K562 (cell line): ENCODE measurements at regions not wholly inside any gene's neighbourhood (a gene's known extent, or its start where the extent isn't known, plus 50 kb on each side); places are given as distances from the start of the nearest gene placed in this dataset.
A peak's percentile ranks its signal among the peaks of the same experiment; 100 is the strongest.

Experiments
- ARID4B ChIP-seq: sonication (generic); formaldehyde crosslinking; IDR thresholded peaks from 2 replicates; pipeline ENCODE4 v1.8.0; 2022; ENCODE audit warnings: mild to moderate bottlenecking, missing genetic modification reagents
- ATF1 ChIP-seq, 2 experiments: fragments of 450-650 bp in 1 of 2; IDR thresholded peaks; 2 replicates each; pipeline ENCODE4 v1.6.1; 2016; ENCODE audit warnings: missing compliant biosample characterization in 1 of 2, missing genetic modification characterization in 1 of 2
- CHD1 ChIP-seq: fragments of 200-600 bp; sonication (generic); IDR thresholded peaks from one replicate; pipeline ENCODE4 v1.6.1; 2012; ENCODE audit warnings: mild to moderate bottlenecking, moderate library complexity, low read length, inconsistent platforms
- ESRRB ChIP-seq: fragments of 250-450 bp; sonication (Bioruptor Pico); IDR thresholded peaks from 2 replicates; pipeline ENCODE4 v1.5.0; 2020; ENCODE audit warnings: mild to moderate bottlenecking, moderate library complexity, borderline replicate concordance
- FUS ChIP-seq: fragments of 200-400 bp; formaldehyde crosslinking; optimal IDR thresholded peaks from 2 replicates; pipeline ENCODE3; 2017; ENCODE audit warnings: low read depth, low read length
- HMG20B ChIP-seq: fragments of 250-450 bp; sonication (Bioruptor Pico); IDR thresholded peaks from 2 replicates; pipeline ENCODE4 v1.5.0; 2021; ENCODE audit warnings: mild to moderate bottlenecking
- HOMEZ ChIP-seq: fragments of 250-450 bp; sonication (Bioruptor Pico); IDR thresholded peaks from 2 replicates; pipeline ENCODE4 v1.4.0; 2020; ENCODE audit warnings: mild to moderate bottlenecking, moderate library complexity
- JUN ChIP-seq, 2 experiments: sonication (generic) in 1 of 2; formaldehyde crosslinking in 1 of 2; IDR thresholded peaks; 2 replicates each; pipeline versions ENCODE4 v1.6.1 to v1.8.0; 2012 to 2022; ENCODE audit warnings: borderline replicate concordance in 2 of 2, mild to moderate bottlenecking in 2 of 2, improper control_type of control experiment in 1 of 2, low read depth in 1 of 2, low read length in 1 of 2, missing genetic modification reagents in 1 of 2
- NCOA6 ChIP-seq: fragments of 450-650 bp; IDR thresholded peaks from 2 replicates; pipeline ENCODE4 v1.6.1; 2017; ENCODE audit warnings: mild to moderate bottlenecking
- NFE2 ChIP-seq: IDR thresholded peaks from 2 replicates; pipeline ENCODE4 v1.6.1; 2014; ENCODE audit warnings: antibody characterized with exemption, low read depth
- NFIX ChIP-seq: fragments of 250-450 bp; sonication (Bioruptor Pico); IDR thresholded peaks from 2 replicates; pipeline ENCODE4 v1.4.0; 2020; ENCODE audit warnings: low read depth, mild to moderate bottlenecking, moderate library complexity
- NFXL1 ChIP-seq: fragments of 450-650 bp; formaldehyde crosslinking; IDR thresholded peaks from 2 replicates; pipeline ENCODE4 v1.4.0; 2021; ENCODE audit warnings: mild to moderate bottlenecking
- PCBP1 ChIP-seq: fragments of 200-400 bp; formaldehyde crosslinking; IDR thresholded peaks from 2 replicates; pipeline ENCODE4 v1.6.1; 2018; ENCODE audit warnings: mild to moderate bottlenecking, low read depth, low read length; ENCODE audit not compliant: poor library complexity, severe bottlenecking
- SNIP1 ChIP-seq: fragments of 450-650 bp; IDR thresholded peaks from 2 replicates; pipeline ENCODE4 v1.7.1; 2017; ENCODE audit warnings: low read depth, mild to moderate bottlenecking
- TRIM24 ChIP-seq, 2 experiments: fragments of 450-650 bp; IDR thresholded peaks; 2 replicates each; pipeline ENCODE4 v1.6.1; 2016
- TRIM25 ChIP-seq: fragments of 450-650 bp; IDR thresholded peaks from 2 replicates; pipeline ENCODE4 v1.7.0; 2016; ENCODE audit warnings: borderline replicate concordance
- TRIM28 ChIP-seq: fragments of 450-650 bp; IDR thresholded peaks from 2 replicates; pipeline ENCODE4 v1.6.1; 2017
- ZNF175 ChIP-seq: fragments of 200-800 bp; sonication (Bioruptor generic); IDR thresholded peaks from 2 replicates; pipeline ENCODE4 v1.6.1; 2016; ENCODE audit warnings: low read depth, mild to moderate bottlenecking, missing genetic modification characterization, missing compliant biosample characterization
- ZNF639 ChIP-seq, 2 experiments: fragments of 200-800 bp in 1 of 2; sonication (Bioruptor generic) in 1 of 2; sonication (generic) in 1 of 2; formaldehyde crosslinking in 1 of 2; IDR thresholded peaks in 1 of 2; conservative IDR thresholded peaks in 1 of 2; 2 replicates each; pipeline versions ENCODE4 v1.5.0 to v1.6.1; 2016 to 2020; ENCODE audit warnings: missing compliant biosample characterization in 1 of 2, missing genetic modification characterization in 1 of 2, missing genetic modification reagents in 1 of 2

GRCh38 chrX:2629316-2630007 lies 61.6 kb upstream of the CD99 start (continued):
- TF ChIP-seq HMG20B (CRISPR knock-in tag) = no peak
- no peak for TF ChIP-seq SNIP1
- no peak for TF ChIP-seq PCBP1
- TF ChIP-seq ZNF175 (CRISPR knock-in tag) = peak; percentile 78; the same call in 1 of the 2 replicates
- no peak for TF ChIP-seq ATF1 (CRISPR knock-in tag; IDR thresholded peaks at IDR 0.05)
- TF ChIP-seq ATF1 (tag; IDR thresholded peaks at IDR 0.05) = peak; percentile 63
- TF ChIP-seq HOMEZ = no peak
- TF ChIP-seq ESRRB (CRISPR knock-in tag) = no peak
- TF ChIP-seq NFXL1 (CRISPR knock-in tag) = no peak
- no peak for TF ChIP-seq TRIM28
- TF ChIP-seq NFE2 = no peak
- TF ChIP-seq TRIM24 (IDR thresholded peaks at IDR 0.05) = peak; percentile 94
- no peak for TF ChIP-seq CHD1
- TF ChIP-seq ARID4B = no peak
- TF ChIP-seq ZNF639 (CRISPR knock-in tag; conservative IDR thresholded peaks at IDR 0.05 in 1 of 2, IDR thresholded peaks at IDR 0.05 in 1 of 2) = peak in 1 of 2 experiments; percentile 96; a peak in 2 of 4 replicates
- no peak for TF ChIP-seq FUS
- TF ChIP-seq JUN (IDR thresholded peaks at IDR 0.05; ENCODE audit: borderline replicate concordance, low read depth, low read length) = no peak
- no peak; the same call in 1 of the 2 replicates for TF ChIP-seq JUN (CRISPR knock-in tag; IDR thresholded peaks at IDR 0.05; ENCODE audit: borderline replicate concordance)
- TF ChIP-seq NCOA6 = no peak
- TF ChIP-seq NFIX (CRISPR knock-in tag) = no peak
- TF ChIP-seq TRIM25 = no peak
